ENCODE measurements at regions not wholly inside any gene's neighbourhood (a gene's known extent, or its start where the extent isn't known, plus 50 kb on each side); places are given as distances from the start of the nearest gene placed in this dataset.
A peak's percentile ranks its signal among the peaks of the same experiment; 100 is the strongest.

DNA sequence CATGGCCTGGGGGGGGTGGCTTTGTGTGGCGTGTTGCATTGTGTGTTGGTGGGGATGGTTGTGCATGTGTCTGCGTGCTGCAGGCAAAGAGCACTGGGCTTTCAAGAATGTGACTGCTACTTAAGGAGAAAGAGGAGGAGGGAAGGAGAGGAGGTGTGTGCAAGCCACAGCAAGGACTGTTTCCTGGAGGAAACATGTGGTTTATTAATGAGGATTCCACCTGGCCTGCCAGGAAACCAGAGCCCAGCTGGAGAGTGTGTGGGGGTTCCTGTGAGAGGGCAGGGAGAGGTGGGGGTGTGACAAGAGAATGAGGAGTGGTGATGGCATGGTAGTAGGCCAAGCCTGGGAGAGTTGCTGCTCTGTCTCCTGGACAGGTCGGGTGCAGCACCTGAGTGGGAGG is 258.1 kb upstream of the ROPN1 start:
- peak; percentile 3 for DNase-seq

DNA sequence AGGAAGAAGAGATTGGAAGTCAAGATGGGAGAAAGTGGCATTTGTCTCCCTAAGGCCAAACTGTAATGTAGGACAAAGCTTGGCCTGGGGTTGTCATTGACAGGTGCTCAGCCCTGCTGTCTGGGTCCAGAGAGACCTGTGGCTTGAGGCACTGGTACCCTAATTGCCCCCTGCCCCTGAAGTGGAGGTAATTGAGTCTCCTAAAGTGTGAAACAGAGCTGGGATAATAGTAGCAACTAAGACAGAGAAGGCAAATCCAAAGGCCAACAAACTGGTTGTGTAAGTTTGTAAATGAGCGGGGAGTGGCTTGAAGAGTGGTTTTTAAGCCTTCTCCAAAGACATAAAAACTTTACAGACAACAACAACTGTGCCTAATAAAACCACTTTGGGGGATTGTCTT is 264.2 kb upstream of the ROPN1 start:
- DNase-seq, result no peak

DNA sequence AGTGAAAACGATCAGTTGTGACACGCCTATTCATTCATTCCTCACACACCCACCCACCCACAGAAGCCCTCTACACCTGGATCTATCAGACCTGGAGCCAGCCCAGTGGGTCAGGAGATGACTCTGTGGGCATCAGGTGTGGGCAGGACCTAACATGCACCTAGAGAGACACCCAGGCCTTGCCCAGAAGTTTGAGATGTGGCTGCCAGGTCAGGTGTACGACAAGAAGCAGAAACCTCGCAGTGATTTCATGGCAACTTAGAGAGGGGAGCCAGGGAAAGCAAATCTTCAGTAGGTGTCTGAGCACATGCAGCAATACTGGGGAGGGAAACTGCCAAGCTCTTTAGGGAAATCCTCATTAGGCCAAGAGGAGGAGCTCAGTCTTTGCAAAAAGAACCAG is 264.7 kb upstream of the ROPN1 start:
- DNase-seq, result no peak

DNA sequence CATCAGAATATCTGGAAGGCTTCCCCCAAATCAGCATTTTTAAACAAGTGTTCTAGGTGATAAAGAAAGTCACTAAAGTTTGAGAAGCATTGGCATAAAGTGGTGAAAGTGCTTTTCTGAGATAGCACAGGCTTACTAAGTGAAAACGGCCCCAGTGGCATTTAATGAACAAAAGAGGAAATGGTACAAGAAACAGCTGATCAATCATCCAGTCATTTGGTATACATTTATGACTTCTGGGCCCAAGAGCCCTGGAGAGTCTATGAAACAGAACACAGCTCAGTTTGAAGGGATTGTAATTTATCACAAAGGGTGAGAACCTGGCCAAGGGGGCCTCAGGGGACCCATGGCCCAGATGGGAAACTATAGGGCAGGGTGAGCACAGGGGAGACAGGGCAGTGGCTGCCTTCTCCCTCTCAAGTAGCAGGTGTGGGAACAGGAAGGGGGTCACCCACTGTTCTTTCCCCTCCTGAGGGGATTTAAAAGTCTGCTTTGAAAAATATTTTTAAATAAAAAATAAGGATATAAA is 265.5 kb upstream of the ROPN1 start:
- DNase-seq, result no peak

DNA sequence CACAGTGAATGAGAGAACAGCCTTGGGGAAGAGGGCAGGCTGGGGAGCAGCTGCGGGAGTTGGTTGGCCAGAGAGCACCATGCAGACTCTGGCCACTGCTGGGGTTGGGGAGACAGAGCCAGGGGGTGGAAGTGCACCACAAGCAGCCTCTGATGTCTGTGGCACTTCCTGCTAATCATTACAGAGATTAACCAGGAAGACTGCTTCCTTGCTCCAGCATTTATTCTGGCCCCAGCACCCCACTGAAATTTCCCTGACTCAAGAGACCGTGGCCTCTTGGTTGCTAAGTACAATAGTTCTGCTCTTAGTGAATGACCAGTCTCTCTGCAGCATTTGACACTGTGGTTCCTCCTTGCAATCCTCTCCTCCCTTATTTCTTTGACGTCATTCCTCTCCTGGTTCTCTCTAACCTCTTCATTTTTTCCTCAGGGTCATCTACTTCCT is 266.2 kb upstream of the ROPN1 start:
- DNase-seq, result no peak

- DNase-seq, result no peak
These were observed 268.4 kb upstream of the ROPN1 start for GRCh38 chr3:124260206-124260915.

DNA sequence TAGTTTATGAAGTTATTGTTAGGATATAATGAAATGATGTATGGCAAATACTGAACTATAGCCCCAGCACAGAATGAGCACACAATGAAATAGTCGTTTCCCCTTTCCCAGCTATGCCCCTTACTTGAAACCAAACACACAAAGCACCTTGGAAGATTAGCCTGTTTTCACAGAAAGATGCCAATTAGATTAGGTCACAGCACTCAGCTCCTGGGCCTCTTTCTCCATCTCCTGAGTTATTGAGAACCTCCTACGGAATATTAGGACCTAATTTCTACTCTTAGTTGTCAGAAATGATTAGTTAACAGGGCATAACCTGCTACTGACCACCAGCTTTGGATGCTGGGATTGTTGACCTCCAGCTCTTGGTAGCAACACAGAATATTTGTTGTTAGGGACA is 269.4 kb upstream of the ROPN1 start:
- no peak for DNase-seq

DNA sequence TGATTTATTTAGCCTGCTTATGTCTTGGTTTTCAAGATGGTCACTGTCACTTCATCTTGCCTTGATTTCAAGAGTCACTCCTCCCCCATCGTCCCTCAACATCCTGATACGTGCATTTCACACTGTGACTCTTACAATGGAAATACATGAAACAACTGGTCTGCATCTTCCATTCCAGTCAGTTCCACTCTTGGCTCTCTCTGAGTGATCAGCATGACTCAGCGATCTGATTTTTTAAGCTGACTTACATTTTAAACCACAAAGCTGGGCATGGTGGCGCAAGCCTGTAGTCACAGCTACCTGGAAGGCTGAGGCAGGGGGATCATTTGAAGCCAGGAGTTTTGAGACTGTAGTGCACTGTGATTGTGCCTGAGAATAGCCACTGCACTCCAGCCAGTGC is 271.2 kb upstream of the ROPN1 start:
- no peak for DNase-seq

GRCh38 chr3:124264346-124264745 is 272.4 kb upstream of the ROPN1 start:
- no peak for DNase-seq

DNA sequence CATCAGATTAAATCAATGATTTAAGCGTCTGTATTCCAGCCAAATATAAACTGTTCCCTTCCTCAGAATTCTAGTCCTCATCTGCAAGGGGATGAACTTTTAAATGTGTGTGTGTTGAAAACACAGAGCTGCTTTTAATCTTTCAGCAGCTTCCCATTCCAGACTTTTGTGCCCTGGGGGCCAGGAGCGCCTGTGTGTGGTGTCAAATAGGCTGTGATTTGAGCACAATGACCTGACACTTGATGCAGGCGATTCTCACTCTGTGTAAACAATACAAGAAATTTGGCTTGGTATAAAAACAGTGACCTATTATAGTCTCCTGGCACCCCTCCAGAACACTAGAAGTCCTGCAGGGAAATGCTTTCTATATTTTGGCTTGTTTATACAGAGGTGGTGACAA is 274.6 kb upstream of the ROPN1 start:
- peak; percentile 100 for DNase-seq

GRCh38 chr3:124267406-124267805 is 275.5 kb upstream of the ROPN1 start:
- no peak for DNase-seq

GRCh38 chr3:124268355-124268754 is 276.4 kb upstream of the ROPN1 start:
- DNase-seq, result no peak

GRCh38 chr3:124269619-124270018 is 277.7 kb upstream of the ROPN1 start:
- DNase-seq, result no peak

GRCh38 chr3:124272605-124273151 is 280.8 kb upstream of the ROPN1 start:
- DNase-seq, result no peak

DNA sequence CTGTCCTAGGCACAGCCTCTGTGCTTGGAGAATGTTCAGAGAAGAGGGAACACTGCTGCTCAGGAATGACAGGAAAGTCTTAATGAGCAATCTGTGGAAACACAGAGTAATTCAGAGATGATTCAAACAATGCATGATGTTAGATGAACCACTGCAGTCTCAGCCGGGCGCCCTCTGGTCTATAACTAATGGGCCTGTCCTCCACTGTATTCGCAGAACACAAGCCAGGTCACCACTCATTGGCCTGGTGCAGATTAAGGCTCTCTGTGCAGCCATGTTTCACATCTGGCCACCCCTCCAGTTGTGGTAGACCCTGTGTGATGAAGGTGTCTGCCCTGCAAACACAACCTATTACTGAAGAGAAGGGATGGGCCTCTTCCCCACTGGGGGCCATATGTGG is 281.7 kb upstream of the ROPN1 start:
- DNase-seq, result no peak

DNA sequence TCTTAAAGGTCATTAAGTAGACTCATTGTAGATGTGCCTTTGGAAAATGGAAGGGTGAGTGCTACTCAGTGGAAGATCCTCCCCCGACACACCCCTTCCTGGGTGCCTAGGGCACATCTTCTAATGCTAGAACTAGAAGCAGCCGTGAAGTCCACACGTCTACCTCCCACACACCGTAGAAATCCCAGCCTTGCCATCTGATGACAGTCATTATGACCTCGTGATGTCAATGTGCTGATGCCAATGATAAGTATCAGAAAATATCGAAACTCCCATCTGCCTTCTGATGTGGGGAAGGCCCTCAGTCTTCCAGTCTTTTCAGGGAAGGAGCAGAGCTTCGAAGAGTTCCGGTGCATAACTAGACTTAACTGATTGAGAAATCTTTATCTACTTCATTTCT is 282.1 kb upstream of the ROPN1 start:
- no peak for DNase-seq

GRCh38 chr3:124275412-124275811 is 283.5 kb upstream of the ROPN1 start:
- no peak for DNase-seq

GRCh38 chr3:124276133-124276532 is 284.2 kb upstream of the ROPN1 start:
- no peak for DNase-seq

DNA sequence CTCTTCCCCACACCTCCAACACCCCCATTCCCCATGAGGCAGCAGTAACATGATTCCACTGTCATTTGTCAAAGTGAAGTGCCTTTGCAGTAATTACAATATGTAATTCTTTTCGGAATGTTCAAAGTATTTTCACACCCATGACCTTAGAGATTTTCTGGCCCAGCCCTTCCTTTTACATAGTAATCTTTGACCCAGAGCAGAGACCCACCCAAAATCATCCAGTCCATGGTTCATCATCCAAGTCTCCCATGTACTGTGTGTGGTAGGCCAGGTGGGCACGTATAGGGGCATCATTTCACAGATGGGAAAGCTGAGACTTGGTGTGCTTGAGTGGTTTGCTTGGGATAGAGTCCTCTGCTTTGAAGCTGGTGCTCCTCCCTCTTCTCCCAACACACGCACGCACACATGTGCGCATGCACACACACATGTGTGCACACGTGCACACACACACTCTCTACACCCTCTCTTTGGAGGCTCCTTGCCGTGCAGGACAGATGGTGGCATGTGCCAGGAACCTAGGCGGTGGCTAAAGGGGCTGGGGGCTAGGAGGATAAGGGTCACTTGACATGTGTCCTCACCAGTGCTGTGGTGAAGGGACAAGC is 284.7 kb upstream of the ROPN1 start:
- no peak for DNase-seq

- DNase-seq, result no peak
These were observed 285.4 kb upstream of the ROPN1 start for GRCh38 chr3:124277144-124277890.

GRCh38 chr3:124281453-124282316 is 289.8 kb upstream of the ROPN1 start:
- DNase-seq, result peak; percentile 62

Measured in COR-L47 (cell line).